SU-DHL-6 (cell line): ENCODE measurements at regions not wholly inside any gene's neighbourhood (a gene's known extent, or its start where the extent isn't known, plus 50 kb on each side); places are given as distances from the start of the nearest gene placed in this dataset.

Experiments
- H2AFZ ChIP-seq: fragments of 200-600 bp; sonication (generic); 2 replicates; pipeline ENCODE4 v1.6.1; 2014; ENCODE audit warnings: low read depth, mild to moderate bottlenecking, moderate library complexity, mixed read lengths, antibody characterized with exemption, low read length; ENCODE audit not compliant: severe bottlenecking
- H3F3A ChIP-seq: fragments of 200-600 bp; shearing (Covaris generic); 2 replicates; pipeline ENCODE4 v1.6.0; 2016; ENCODE audit warnings: antibody characterized with exemption, mild to moderate bottlenecking; ENCODE audit not compliant: insufficient read depth
- H3K27ac ChIP-seq: fragments of 200-600 bp; sonication (generic); 2 replicates; pipeline ENCODE4 v1.5.1; 2016; ENCODE audit warnings: low read depth, mild to moderate bottlenecking, low read length, moderate library complexity, mixed read lengths
- H3K27me3 ChIP-seq: fragments of 200-600 bp; sonication (generic), shearing (Covaris generic); 2 replicates; pipeline ENCODE4 v1.6.0; 2014; ENCODE audit warnings: mild to moderate bottlenecking, low read length
- H3K36me3 ChIP-seq: fragments of 200-600 bp; sonication (generic); 2 replicates; pipeline ENCODE4 v1.6.1; 2014; ENCODE audit warnings: mild to moderate bottlenecking, low read length, mixed read lengths
- H3K4me2 ChIP-seq: fragments of 300-600, 200-600 bp; shearing (Covaris generic), sonication (generic); 2 replicates; pipeline ENCODE4 v1.6.0; 2014; ENCODE audit warnings: low read length, low read depth, mild to moderate bottlenecking; ENCODE audit not compliant: poor library complexity, severe bottlenecking
- H3K4me3 ChIP-seq: fragments of 200-600 bp; sonication (generic); 2 replicates; pipeline ENCODE4 v1.5.1; 2014; ENCODE audit warnings: antibody characterized with exemption, low read length, mild to moderate bottlenecking, mixed read lengths; ENCODE audit not compliant: insufficient read depth, poor library complexity, severe bottlenecking
- H3K79me2 ChIP-seq: fragments of 200-600 bp; sonication (generic); 2 replicates; pipeline ENCODE4 v1.6.1; 2014; ENCODE audit warnings: mild to moderate bottlenecking, low read length, moderate library complexity; ENCODE audit not compliant: insufficient read depth
- H3K9ac ChIP-seq: fragments of 200-600 bp; sonication (generic); 2 replicates; pipeline ENCODE4 v1.7.0; 2014; ENCODE audit warnings: mild to moderate bottlenecking, low read length
- H3K9me2 ChIP-seq: fragments of 200-600 bp; sonication (generic); replicated peaks from 2 replicates; pipeline ENCODE4 v1.6.1; 2014; ENCODE audit warnings: low read length; ENCODE audit not compliant: insufficient read depth
- H3K9me3 ChIP-seq: fragments of 200-600 bp; sonication (generic); 2 replicates; pipeline ENCODE4 v1.6.1; 2014; ENCODE audit warnings: low read length, mixed read lengths; ENCODE audit not compliant: insufficient read depth
- H4K20me1 ChIP-seq: fragments of 200-600 bp; sonication (generic); 2 replicates; pipeline ENCODE4 v1.6.1; 2014; ENCODE audit warnings: low read depth, mild to moderate bottlenecking, antibody characterized with exemption, low read length, moderate library complexity, mixed read lengths
- EZH2phosphoT487 ChIP-seq: fragments of 200-600 bp; sonication (generic), shearing (Covaris generic); conservative IDR thresholded peaks from 2 replicates; pipeline ENCODE4 v1.6.1; 2018; ENCODE audit warnings: mild to moderate bottlenecking, antibody characterized with exemption, low read length, moderate library complexity, mixed read lengths
- TF ChIP-seq, protein P1 (sequence below): fragments of 200-600 bp; sonication (generic); IDR thresholded peaks from one replicate; pipeline ENCODE4 v1.5.1; 2017; ENCODE audit warnings: antibody characterized with exemption, mild to moderate bottlenecking, low read length, moderate library complexity; ENCODE audit not compliant: insufficient read depth, poor library complexity, severe bottlenecking

- no peak overlapping the region for H3K4me2 ChIP-seq
- no peak overlapping the region for H3K4me3 ChIP-seq
- no peaks in the 10 kb centered on the region for H3F3A ChIP-seq
- no peak overlapping the region for H3K27ac ChIP-seq
- no peak for TF ChIP-seq EZH2phosphoT487
- TF ChIP-seq, protein P1, sequence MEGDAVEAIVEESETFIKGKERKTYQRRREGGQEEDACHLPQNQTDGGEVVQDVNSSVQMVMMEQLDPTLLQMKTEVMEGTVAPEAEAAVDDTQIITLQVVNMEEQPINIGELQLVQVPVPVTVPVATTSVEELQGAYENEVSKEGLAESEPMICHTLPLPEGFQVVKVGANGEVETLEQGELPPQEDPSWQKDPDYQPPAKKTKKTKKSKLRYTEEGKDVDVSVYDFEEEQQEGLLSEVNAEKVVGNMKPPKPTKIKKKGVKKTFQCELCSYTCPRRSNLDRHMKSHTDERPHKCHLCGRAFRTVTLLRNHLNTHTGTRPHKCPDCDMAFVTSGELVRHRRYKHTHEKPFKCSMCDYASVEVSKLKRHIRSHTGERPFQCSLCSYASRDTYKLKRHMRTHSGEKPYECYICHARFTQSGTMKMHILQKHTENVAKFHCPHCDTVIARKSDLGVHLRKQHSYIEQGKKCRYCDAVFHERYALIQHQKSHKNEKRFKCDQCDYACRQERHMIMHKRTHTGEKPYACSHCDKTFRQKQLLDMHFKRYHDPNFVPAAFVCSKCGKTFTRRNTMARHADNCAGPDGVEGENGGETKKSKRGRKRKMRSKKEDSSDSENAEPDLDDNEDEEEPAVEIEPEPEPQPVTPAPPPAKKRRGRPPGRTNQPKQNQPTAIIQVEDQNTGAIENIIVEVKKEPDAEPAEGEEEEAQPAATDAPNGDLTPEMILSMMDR: no peak
- no peaks in the 10 kb centered on the region for H4K20me1 ChIP-seq
- no peak overlapping the region for H3K9ac ChIP-seq
- no peaks in the 10 kb centered on the region for H3K9me3 ChIP-seq
- H3K9me2 ChIP-seq: no peaks in the 10 kb centered on the region
- H3K79me2 ChIP-seq: no peaks in the 10 kb centered on the region
- no peak overlapping the region for H2AFZ ChIP-seq
- no peaks in the 10 kb centered on the region for H3K27me3 ChIP-seq
- no peaks in the 10 kb centered on the region for H3K36me3 ChIP-seq
These were observed 89.9 kb upstream of the CPEB4 start for GRCh38 chr5:173798127-173798810.

DNA sequence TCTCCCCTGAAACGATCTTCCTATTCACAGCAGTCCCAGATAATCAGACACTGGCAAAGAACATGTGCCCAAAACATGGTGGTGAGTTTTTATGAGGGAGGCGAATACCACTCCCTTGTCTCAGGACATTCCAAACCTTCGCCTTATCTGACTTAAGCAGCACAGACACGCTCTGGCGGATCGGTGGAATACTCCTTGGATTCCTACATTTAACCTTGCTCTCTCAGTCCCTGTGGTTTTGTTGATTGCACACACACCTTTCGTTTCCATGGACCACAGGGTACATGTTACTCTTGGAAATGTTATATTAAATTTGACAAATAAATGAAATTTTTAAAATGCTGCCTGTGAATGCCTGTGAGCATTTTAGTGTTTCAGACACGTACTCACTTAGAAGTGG, 87.8 kb upstream of the CPEB4 start:
- Histone ChIP-seq H3K9me2 (no peaks in the 10 kb centered on the region), H3K4me2 (no peak overlapping the region), H3K27ac (no peak overlapping the region), H4K20me1 (no peaks in the 10 kb centered on the region), H3K36me3 (no peaks in the 10 kb centered on the region), H2AFZ (no peak overlapping the region), H3F3A (no peaks in the 10 kb centered on the region), H3K9ac (no peak overlapping the region), H3K79me2 (no peaks in the 10 kb centered on the region), H3K4me3 (no peak overlapping the region), H3K9me3 (0 out of 2 replicates have a peak, but pooled peaks cover 4% of the 10 kb centered on the region), H3K27me3 (no peaks in the 10 kb centered on the region)
- no peak for TF ChIP-seq EZH2phosphoT487
- TF ChIP-seq, protein P1: no peak

GRCh38 chr5:173801006-173801405, 87.1 kb upstream of the CPEB4 start:
- H4K20me1 ChIP-seq: no peaks in the 10 kb centered on the region
- no peaks in the 10 kb centered on the region for H3K9me2 ChIP-seq
- TF ChIP-seq EZH2phosphoT487: no peak
- TF ChIP-seq, protein P1: no peak

More at GRCh38 chr5:173801006-173801405, 87.1 kb upstream of the CPEB4 start:
- H2AFZ ChIP-seq: no peak overlapping the region
- no peak overlapping the region for H3K9ac ChIP-seq
- no peaks in the 10 kb centered on the region for H3K27me3 ChIP-seq
- H3K4me3 ChIP-seq: no peak overlapping the region
- no peaks in the 10 kb centered on the region for H3F3A ChIP-seq
- H3K9me3 ChIP-seq: 0 out of 2 replicates have a peak, but pooled peaks cover 4% of the 10 kb centered on the region
- H3K4me2 ChIP-seq: no peak overlapping the region
- H3K27ac ChIP-seq: no peak overlapping the region
- H3K36me3 ChIP-seq: no peaks in the 10 kb centered on the region
- no peaks in the 10 kb centered on the region for H3K79me2 ChIP-seq
